ENCODE measurements at regions not wholly inside any gene's neighbourhood (a gene's known extent, or its start where the extent isn't known, plus 50 kb on each side); places are given as distances from the start of the nearest gene placed in this dataset.

- TF ChIP-seq CTCF (conservative IDR thresholded peaks at IDR 0.05; ENCODE audit: low read depth in 2 of 2) (no peak), ETS1 (IDR thresholded peaks at IDR 0.05) (no peak), EZH2 (IDR thresholded peaks at IDR 0.05; ENCODE audit: low read depth, unreplicated experiment) (no peak), REST (IDR thresholded peaks at IDR 0.05; ENCODE audit: unreplicated experiment) (no peak), EZH2phosphoT487 (IDR thresholded peaks at IDR 0.05; ENCODE audit: unreplicated experiment) (no peak), NANOG (IDR thresholded peaks at IDR 0.05; ENCODE audit: borderline replicate concordance) (no peak), POLR2AphosphoS5 (IDR thresholded peaks at IDR 0.05; ENCODE audit: low read depth) (no peak), CREB1 (CRISPR knock-in tag; IDR thresholded peaks at IDR 0.05; ENCODE audit: low read depth) (no peak), ZNF462 (CRISPR knock-in tag; IDR thresholded peaks at IDR 0.05) (no peak)
Measured at GRCh38 chr5:68995845-68996545, 97.8 kb upstream of the SLC30A5 start.

Measured in GM23338 (cell line).